Neural progenitor cell (in vitro differentiated cells): ENCODE measurements at regions not wholly inside any gene's neighbourhood (a gene's known extent, or its start where the extent isn't known, plus 50 kb on each side); places are given as distances from the start of the nearest gene placed in this dataset.

Source experiments
- CTCF ChIP-seq: fragments of 200-600 bp; sonication (generic); IDR thresholded peaks from 2 replicates; pipeline ENCODE4 v1.5.1; 2017; ENCODE audit warnings: antibody characterized with exemption, mild to moderate bottlenecking
- EZH2 ChIP-seq: fragments of 200-600 bp; sonication (generic); IDR thresholded peaks from 2 replicates; pipeline ENCODE4 v1.6.1; 2017; ENCODE audit warnings: antibody characterized with exemption, mild to moderate bottlenecking, moderate library complexity

GRCh38 chr18:78853341-78853740 lies 126.3 kb upstream of the SALL3 start:
- TF ChIP-seq CTCF (no peak), EZH2 (no peak)
